Vagina (tissue), 2 donors: ENCODE measurements at regions not wholly inside any gene's neighbourhood (a gene's known extent, or its start where the extent isn't known, plus 50 kb on each side); places are given as distances from the start of the nearest gene placed in this dataset.

Experiments
- CTCF ChIP-seq, 3 experiments: fragments of 450-650 bp in 2 of 3; fragments of 200-600 bp in 1 of 3; sonication (generic) in 1 of 3; IDR thresholded peaks; one replicate each; pipeline ENCODE4 v1.5.1; 2017 to 2019; ENCODE audit warnings: antibody characterized with exemption in 3 of 3, mild to moderate bottlenecking in 2 of 3, moderate library complexity in 2 of 3
- POLR2A ChIP-seq, 2 donors: fragments of 450-650 bp; IDR thresholded peaks; one replicate each; pipeline ENCODE4 v1.6.1; 2017; ENCODE audit warnings: antibody characterized with exemption in 2 of 2, mild to moderate bottlenecking in 2 of 2, moderate library complexity in 2 of 2

- TF ChIP-seq POLR2A (IDR thresholded peaks at IDR 0.05) = no peak
- TF ChIP-seq CTCF (IDR thresholded peaks at IDR 0.05) = no peak
Observed at GRCh38 chr4:124386163-124386562, 326.4 kb downstream of the ANKRD50 start.
